ENCODE measurements at regions not wholly inside any gene's neighbourhood (a gene's known extent, or its start where the extent isn't known, plus 50 kb on each side); places are given as distances from the start of the nearest gene placed in this dataset.

DNA sequence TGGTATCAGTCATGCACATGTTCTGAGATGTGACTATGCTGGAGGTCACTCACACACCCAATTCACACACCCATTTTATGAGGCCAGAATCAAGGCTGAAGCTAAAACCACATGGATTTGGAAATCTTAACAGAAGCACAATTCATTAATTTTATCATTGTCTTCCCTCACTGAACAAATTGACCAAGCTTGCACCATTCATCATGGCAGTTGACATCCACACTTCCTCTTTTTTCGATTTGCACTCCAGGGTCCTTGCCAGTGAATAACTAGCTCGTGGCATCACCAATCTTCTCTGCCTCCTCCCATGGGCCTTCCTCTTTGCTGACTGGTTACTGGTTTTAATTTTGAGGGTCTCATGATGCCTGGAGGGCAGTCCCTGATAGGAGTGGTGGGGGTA lies 123.0 kb upstream of the ASIC2 start:
- no peak for DNase-seq

DNA sequence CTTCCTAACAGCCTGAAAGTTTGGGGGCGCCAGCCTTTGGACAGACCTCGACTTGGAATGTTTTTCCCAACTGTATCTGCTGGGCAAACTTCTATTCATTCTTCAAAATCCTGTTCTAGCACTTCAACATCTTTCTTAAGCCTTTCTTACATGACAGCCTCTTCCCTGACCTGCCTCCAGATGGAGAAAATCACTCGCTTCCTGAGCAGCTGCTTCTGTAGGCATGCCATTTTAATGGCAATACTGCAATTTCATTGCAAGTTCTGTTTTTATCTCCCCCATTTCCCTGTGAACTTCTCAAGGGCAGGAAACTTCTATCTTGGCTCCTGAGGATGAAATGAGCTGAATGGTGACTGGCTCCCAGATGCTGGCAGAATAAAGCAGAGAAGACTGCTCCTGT lies 128.8 kb upstream of the ASIC2 start:
- DNase-seq: no peak

DNA sequence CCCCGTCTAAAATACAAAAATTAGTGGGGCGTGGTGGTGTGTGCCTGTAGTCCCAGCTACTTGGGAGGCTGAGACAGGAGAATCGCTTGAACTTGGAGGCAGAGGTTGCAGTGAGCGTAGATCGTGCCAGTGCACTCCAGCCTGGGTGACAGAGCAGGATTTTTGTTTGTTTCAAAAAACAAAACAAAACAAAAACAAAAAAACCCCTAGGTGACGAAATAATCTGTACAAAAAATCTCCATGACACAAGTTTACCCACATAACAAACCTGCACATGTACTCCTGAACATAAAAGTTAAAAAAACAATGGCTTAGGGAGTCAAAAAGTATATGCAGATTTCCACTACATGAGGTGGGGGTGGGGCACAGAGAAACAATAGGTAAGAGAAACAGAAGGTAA lies 140.5 kb upstream of the ASIC2 start:
- no peak for DNase-seq

DNA sequence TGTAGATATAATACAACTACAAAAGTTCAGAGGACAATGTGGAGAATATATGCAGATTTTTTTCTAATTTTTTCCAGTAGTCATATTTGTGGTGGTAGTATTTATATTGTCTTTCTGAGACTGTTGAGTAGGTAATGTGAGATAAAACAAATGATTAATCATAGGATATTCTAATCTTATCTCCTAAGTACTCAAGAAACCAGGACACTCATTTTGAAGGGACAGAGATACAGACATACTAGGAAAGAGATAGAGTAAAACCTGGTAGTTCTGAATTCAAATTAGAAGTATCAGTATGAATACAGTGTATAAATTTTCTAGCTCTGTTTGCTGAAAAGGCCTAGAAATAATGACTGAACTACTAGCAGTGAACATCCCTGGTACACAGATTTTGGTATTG lies 141.7 kb upstream of the ASIC2 start:
- no peak for DNase-seq

DNA sequence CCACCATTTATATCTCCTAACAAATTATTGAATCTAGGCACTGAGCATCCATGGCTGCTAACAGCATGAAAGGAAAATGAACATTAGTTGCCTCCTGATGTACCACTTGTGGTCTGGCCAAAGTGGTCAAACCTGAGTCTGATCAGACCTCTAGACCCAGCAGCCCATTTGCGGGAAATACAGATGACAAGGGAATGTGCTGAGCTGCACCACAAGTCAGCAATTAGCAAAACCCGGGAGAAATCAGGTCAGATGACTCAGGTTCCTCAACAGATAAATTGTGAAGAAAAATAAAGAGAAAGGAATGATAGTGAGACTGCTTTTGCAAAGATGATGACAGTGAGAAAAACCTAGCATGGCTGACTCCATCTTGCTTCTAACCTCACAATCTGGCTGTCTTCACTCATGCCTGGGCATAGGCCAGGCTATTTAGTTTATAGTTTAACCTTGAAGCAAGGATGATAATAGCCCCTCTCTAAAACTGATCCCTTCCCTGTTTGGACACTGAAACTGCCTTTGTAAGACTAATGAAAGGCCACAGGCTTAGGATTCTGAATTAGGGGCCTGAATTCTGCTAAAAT lies 142.7 kb upstream of the ASIC2 start:
- DNase-seq: no peak

DNA sequence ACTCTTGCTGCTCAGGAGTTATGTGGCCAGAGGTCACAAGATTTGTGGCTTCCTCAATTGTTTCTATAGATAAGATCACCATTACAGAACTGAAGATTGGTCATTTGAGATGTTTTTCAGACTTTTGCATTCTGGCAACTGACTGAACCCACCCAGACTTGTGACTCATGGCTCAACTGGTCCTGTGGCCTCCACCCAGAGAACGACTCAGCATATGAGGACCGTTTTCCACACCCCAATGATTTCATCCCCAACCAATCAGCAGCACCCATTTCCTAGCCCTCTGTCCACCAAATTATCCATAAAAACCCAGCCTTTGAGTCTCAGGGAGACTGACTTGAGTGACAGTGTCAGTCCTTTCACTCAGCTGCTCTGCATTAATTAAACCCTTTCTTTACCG lies 143.2 kb upstream of the ASIC2 start:
- no peak for DNase-seq

DNA sequence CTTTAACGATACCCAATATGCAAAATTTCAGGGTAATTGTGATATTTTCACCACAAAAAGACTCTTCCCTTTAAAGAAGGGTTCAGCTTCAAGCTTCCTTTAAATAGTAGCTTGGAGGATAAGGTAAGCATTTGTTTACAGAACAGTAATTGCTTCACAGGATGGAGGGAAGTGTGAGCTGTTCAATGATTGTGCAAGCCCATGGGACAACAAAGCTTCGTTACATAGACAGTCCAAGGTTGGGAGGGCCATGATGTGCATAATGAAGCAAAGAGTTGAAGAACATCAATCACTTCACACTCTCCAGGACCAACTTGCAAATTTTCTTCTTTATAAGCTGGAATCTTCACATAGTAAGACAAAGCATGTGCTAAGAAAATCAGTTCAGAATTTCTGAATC lies 145.0 kb upstream of the ASIC2 start:
- no peak for DNase-seq

DNA sequence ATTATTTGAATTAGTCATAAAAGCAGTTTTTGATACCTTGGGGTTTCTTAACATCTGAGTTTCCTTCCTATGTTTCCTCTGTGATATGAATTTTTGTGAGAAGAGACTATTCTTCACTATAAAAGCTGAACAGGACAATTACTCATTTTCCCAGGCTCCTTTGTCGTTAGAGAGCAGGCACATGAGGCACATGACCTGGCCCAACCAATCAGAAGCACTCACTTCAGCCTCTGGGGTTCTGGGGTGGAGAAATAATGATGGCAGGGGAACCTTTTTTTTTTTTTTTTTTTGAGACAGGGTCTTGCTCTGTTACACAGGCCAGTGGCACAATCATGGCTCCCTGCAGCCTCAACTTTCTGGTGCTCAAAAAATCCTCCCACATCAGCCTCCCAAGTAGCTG lies 145.5 kb upstream of the ASIC2 start:
- no peak for DNase-seq

DNA sequence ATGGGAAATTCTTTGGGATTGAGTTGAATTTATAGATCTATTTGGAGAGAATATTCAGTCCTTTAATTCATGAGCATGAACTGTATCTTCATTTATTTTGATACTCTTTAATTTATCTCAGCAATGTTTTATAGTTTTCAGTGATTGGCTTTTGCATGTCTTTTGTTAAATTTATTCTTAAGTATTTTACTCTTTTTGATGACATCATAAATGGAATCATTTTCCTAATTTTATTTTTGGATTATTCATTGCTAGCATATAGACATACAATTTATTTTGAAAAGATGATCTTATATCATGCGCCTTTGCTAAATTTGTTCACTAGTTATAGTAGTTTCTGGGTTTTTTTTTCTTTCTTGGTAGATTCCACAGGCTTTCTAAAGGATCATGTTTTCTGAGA lies 149.2 kb upstream of the ASIC2 start:
- no peak for DNase-seq

DNA sequence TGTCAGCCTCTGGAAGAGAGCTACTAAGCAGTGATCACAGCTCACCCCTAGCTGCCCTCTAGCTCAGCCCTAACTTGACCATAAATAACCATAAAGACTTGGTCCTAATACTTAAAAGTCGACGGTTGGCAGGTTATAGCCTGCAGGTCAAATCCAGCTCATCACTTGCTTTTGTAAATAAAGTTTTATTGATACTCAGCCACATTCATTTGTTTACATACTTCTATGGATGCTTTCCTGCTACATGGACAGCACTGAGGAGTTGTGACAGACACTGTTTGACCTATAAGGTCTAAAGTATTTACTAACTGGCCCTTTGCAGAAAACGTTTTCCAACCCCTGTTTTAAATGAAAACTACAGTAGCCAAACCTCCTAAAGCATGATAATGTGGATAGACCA lies 151.6 kb upstream of the ASIC2 start:
- no peak for DNase-seq

DNA sequence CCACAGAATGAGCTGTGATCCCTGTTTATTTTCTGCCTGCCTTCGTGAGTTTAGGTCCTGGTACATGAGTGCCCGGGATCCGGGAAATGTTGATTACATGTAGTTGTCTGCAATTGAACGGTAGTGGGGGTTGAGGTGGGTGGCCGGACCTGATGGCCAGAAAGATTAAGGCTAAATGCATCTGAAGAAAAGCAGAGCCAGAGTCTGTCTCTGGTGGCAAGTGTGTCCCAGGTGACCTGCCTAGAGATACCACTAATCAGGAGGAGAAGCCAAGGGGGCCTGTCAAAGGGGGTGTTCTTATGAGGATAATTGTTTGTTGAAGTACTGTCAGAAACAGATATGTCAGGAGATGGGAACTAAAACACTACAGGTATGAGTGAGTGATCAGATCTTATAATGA lies 154.0 kb upstream of the ASIC2 start:
- DNase-seq: no peak

DNA sequence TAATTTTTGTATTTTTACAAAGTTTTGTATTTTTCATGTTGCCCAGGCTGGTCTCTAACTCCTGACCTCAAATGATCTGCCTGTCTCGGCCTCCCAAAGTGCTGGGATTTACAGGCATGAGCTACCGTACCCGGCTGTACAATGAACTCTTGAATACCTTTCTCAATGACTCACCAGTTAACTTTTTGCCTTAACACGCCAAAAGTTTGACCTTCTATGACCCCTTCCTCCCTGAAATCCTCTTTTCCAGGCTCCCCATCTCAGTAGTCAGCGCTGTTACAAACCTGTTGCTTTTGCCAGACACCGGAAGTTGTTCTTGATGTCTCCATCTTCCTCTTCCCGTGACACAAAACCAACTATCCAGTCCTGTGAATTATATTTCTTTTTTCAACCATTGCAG lies 158.1 kb upstream of the ASIC2 start:
- no peak for DNase-seq

DNA sequence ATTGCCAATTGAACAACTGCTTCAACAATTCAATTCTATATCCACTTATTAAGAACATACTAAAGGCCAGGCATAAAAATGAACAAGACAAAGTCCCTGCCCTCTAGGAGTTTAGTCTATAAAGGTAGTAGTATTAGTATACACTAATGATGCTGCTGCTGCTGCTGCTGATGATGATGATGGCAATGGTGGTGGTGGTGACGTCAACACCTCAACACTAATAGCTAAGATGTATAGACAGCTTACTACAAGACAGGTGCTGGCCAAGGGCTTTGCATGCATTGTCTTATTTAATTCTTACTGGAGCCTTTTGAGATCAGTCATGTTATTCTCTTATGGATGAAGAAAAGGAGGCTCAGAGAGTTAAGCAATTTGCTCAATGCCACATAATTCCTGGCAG lies 164.4 kb upstream of the ASIC2 start:
- DNase-seq: no peak

DNA sequence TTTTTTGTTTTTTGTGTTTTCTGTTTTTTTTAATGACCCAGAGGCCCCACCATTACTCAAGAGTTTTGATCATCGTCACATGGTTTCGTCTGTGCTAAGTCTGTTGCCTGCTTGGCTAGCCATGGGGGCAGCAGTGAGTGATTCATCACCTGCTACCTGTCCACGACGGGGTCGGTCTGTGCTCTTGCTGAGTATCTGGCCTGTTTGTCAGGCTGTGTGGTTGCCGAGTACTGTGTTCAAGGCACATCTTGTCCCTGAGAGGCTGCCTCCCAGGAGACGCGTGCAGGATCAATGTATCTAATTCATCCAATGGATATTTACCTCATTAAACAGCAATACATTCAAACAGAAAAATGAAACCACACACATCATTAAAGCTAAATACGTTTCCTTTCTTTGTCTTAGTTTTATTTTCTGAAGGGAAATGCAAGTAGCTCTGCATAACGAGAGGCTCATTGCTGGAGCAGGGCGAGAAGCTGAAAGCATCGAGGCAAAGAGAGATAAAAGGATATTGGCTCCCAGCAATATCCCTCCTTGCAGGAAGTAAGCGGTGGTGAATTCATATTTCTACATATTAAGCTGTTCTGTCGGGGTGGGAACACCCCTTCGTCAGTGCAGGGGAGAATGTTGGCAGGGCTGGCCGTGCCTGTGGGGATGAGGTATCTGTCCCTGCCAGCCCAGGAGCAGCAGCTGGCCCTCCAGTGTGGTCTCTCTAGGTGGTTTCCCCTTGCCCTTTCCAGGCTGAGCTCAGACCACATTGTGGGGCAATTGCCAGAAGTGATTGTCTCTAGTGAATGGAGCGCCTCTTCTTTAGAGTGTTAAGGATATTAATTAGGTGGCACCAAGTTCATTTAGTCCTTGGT lies 166.2 kb upstream of the ASIC2 start:
- no peak for DNase-seq

DNA sequence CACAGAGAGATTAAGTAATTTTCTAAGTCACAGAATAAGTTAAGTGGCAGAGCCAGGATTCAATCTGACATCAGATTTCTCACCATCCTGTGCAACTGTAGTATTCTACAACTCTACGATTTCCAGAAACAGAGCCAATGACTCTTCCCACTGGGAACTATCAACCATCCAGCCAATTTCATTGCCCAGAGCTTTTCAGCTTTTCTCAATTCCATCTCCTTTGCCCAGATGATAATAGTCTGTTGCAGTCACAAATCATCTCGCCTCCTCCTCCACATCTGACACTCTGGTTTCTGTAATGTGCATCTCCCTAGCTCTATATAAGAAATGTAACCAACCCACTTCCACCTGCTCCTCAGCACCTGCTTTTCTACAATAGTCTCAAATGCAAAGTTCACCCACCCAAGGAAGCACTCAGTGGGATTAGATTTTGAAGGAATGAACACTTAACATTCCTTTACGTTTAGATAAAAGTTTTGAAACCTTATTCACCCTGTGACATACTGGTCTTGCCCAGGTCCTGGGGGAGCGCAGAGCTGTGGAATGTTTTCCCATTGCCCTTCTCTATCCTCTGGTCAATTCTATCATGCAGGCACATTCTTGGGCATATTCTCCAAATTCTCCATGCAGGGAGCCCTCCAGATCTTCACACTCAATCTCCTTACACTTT lies 167.8 kb upstream of the ASIC2 start:
- no peak for DNase-seq

DNA sequence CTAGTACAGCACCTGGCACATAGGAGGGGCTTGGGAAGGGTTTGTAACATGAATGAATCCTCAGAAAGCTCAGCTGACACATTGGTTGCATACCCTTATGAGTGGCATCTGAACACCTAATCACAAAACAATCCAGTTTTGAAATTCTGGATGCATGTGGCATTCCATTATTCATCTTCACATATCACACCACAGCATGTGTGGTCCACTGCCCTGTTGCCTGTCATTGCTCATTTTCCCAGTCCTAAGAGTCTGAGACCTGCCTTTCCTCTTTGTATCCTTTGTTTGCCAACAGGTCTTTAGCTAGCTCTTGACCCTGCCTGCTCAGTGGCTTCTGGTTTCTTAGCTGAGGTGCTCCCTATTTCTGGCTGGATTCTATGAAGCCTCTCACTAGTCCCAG lies 170.8 kb upstream of the ASIC2 start:
- no peak for DNase-seq

DNA sequence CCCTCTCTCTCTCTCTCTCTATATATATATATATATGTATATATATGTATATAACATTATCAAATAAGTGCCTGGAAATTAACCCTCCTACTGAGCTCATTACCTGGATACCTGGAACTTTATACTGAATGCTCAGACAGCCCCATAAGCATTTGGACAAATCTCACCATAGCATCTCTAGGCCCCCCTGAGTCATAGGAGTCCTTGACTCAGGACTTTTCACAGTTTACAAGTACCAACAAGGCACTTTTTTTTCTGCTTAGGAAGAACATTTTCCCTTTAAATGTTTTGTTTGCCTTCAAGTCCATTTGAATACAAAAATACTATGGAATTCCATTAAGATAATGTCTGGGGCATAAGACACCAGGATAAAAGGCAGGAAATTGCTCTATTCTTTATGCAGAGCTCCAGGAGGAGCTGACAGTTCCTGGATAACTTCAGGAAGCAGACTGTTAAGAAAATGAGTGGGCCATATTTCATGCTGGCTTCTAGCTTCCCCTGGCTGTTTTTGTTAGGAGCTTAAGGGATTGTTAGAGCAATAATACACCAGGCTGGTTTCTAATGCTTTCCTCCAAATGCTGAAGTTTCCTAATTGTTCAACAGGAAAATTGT lies 171.7 kb upstream of the ASIC2 start:
- DNase-seq: no peak

DNA sequence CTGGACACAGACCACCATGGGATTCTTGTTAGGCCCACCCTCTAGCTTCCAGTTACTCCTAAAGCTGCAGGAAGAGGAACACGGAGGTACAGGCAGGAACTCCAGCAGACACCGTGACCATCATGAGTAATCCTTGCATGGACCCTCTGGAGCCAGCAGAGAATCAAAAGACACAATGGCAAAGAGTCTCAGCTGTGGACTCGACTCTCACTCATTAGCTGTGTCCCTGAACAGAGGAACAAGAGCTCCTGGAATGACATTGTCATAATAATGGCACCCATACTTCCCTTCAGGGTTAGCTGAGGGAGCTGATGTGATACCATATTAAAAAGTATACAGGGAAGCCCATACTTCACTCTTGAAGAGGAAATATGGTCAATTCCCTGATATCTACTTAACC lies 176.3 kb upstream of the ASIC2 start:
- no peak for DNase-seq

DNA sequence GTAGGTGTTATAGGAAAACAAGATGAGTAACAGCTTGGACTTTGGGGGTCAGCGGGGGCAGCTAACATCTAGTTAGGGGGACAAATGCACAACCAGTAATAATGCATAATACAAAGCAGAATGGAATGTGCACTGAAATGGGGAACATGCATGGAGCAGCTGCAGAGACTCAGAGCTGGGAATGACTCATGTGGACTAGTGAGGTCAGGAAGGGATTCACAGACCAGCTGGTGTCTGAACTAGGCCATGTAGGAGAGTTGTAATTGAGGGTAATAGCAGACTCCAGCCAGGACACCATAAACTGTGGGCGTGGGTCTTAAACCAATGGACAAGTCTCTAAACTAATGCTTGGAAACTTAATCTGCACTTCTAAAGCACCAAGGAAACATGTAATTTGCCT lies 176.8 kb upstream of the ASIC2 start:
- peak; percentile 48 for DNase-seq

DNA sequence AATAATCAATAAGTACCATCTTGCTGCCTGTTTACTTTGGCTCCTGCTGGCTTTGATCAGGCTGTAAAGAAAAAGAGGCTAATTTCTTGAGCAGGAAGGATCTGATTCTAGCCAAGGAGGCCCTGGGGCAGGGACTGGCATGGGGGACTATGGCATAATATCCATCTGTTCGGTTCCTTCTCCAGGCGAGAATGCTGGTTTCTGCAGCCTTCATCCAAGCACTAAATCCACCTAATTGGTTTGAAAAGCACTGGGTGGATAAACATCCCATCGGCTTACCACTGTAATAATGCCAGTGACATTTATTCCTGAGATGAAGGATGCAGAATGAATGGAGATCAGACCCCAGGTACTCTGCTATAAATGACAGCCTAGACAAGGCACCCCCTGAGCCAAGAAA lies 180.0 kb upstream of the ASIC2 start:
- DNase-seq: no peak

DNA sequence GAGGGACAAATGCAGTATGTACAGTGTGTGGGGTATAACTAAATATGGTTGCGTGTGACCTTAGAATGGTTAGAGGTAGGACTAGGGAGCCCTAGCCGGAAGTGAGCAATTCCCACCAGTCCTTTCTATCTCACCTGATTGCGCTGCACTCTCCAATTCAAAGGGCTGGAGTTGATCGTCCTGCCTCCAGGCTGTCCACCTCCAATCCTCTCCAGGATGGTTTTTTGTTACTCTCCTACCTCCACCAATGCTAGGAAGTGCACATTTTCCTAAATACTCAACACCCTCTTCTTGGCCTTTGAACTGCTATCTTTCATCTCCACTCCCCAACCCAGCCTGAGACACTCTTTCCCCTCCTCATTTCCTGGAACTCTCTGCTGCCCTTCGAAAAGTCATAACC lies 181.7 kb upstream of the ASIC2 start:
- DNase-seq: no peak

DNA sequence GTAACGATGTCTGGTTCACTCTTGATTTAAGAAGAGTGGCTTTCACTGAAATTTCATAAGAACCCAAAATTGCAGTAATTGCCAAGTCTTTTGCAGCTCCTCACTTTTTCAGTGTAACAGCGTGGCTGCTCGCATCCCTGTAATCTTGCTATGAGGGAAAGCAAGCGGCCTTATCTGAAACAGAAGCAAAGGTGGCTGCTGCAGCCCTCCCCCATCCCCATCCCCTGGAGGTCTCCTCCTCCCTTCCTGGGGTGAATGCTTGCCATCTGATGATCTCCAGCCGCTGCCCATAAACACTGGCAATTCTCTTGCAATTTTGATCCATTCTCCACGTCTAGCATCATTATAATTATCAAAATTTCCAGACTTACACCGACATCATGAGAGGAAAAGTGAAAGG lies 182.5 kb upstream of the ASIC2 start:
- no peak for DNase-seq

DNA sequence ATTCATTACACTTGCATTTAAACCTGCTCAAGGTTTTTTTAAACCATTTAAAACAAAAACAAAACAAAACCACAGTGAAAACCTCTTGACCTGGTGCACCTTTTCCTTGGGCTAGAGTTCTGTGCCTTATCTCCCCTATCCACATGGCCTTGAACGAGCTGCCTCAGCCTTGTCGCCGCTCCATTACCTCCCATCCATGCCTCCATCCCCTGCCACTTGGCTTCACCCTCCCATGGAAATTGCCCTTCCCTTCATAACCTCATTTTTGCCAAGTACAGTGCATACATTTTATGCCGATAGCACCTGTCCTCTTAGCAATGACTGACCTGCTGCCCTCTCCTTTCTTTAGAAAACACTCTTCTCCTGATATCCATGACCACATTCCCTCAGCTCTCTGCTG lies 188.6 kb upstream of the ASIC2 start:
- no peak for DNase-seq

DNA sequence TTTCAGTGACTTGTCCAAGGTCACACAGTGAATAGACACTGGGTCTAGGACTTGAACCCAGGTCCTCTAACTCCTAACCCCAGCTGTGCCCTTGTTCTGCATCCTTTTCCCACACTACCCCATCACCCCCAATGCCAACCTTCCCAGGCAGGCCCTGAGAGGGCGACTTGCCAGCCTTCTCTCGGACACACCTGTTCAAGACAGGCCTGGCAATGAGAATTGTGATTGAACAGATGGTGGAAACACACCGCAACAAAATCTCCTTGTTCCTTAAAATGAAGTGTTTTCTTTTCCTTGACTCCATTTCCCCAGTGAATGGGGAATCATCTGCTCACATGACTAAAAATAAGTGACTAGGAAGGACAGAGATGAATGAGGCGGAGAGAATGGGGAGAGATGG lies 189.5 kb upstream of the ASIC2 start:
- DNase-seq: no peak

All from HCEC 1CT (cell line).